ENCODE measurements at regions not wholly inside any gene's neighbourhood (a gene's known extent, or its start where the extent isn't known, plus 50 kb on each side); places are given as distances from the start of the nearest gene placed in this dataset.

- intact Hi-C loops (cut with DNase I), result no loop called here
- DNase-seq, result no peak
- Histone ChIP-seq H3K27me3 (no peaks in the 10 kb centered on the region), H3K4me3 (no peak overlapping the region), H3K36me3 (no peaks in the 10 kb centered on the region), H3K27ac (no peak overlapping the region), H3K9me3 (no peaks in the 10 kb centered on the region), H3K4me1 (peaks cover 0 to 41% (median 0%) of the 10 kb centered on the region in 12 donors)
- ATAC-seq, result no peak
- no peak for TF ChIP-seq POLR2A (IDR thresholded peaks at IDR 0.05)
- TF ChIP-seq CTCF (IDR thresholded peaks at IDR 0.05), result no peak
Measured at GRCh38 chr6:133753756-133754155, 135.2 kb upstream of the TCF21 start.

- no peaks in the 10 kb centered on the region for H3K27me3 ChIP-seq
- H3K27ac ChIP-seq, result peak overlapping the region in 1 of 12 donors; percentile 10
- DNase-seq (no peak), ATAC-seq (no peak)
- no peak for TF ChIP-seq POLR2A (IDR thresholded peaks at IDR 0.05)
- TF ChIP-seq CTCF (IDR thresholded peaks at IDR 0.05), result no peak
- intact Hi-C loops (cut with DNase I), result no loop called here
- H3K36me3 ChIP-seq, result no peaks in the 10 kb centered on the region
- no peaks in the 10 kb centered on the region for H3K9me3 ChIP-seq
- no peak overlapping the region for H3K4me3 ChIP-seq
- peaks cover 0 to 45% (median 0%) of the 10 kb centered on the region in 12 donors for H3K4me1 ChIP-seq
- 80 to 91% (median 83%) methylated on average over 1 of the region's 1 CpG for WGBS, 4 donors
Measured at GRCh38 chr6:133754298-133754697, 134.6 kb upstream of the TCF21 start.

- Histone ChIP-seq H3K4me3 (no peak overlapping the region), H3K27ac (peak overlapping the region in 11 of 12 donors; percentile 21 to 60 (median 44)), H3K9me3 (no peaks in the 10 kb centered on the region), H3K27me3 (no peaks in the 10 kb centered on the region), H3K4me1 (peaks cover 0 to 49% (median 2%) of the 10 kb centered on the region in 12 donors), H3K36me3 (no peaks in the 10 kb centered on the region)
- TF ChIP-seq POLR2A (IDR thresholded peaks at IDR 0.05), result no peak
- TF ChIP-seq CTCF (IDR thresholded peaks at IDR 0.05), result no peak
- DNase-seq (no peak), ATAC-seq (peak in 3 of 4 donors; percentile 51 to 77 (median 65))
- intact Hi-C loops (cut with DNase I), result loop anchor here in 1 of 10 donors (5.0 kb wide), 1 partner anchor 136 kb away; no protein-coding TSS in a partner anchor
- 39 to 55% (median 41%) methylated on average over 3 of the region's 3 CpGs for WGBS, 4 donors
Measured at GRCh38 chr6:133756078-133756695, 132.7 kb upstream of the TCF21 start.

GRCh38 chr6:133757335-133757734 lies 131.6 kb upstream of the TCF21 start:
- peaks cover 0 to 58% (median 3%) of the 10 kb centered on the region in 12 donors for H3K4me1 ChIP-seq
- H3K27me3 ChIP-seq, result no peaks in the 10 kb centered on the region
- ATAC-seq, result peak in 2 of 4 donors; percentile 30 to 58
- no peak for DNase-seq
- peak overlapping the region in 9 of 12 donors; percentile 21 to 60 (median 37) for H3K27ac ChIP-seq
- intact Hi-C loops (cut with DNase I), result loop anchor here in 1 of 10 donors (5.0 kb wide), 1 partner anchor 135 kb away; no protein-coding TSS in a partner anchor
- 39 to 49% (median 45%) methylated on average over 2 of the region's 2 CpGs for WGBS, 4 donors
- H3K4me3 ChIP-seq, result no peak overlapping the region
- no peaks in the 10 kb centered on the region for H3K9me3 ChIP-seq
- TF ChIP-seq CTCF (IDR thresholded peaks at IDR 0.05) (no peak), POLR2A (IDR thresholded peaks at IDR 0.05) (no peak)
- no peaks in the 10 kb centered on the region for H3K36me3 ChIP-seq

Measured in heart left ventricle (tissue), 16 donors.